HG02885 (cell line): ENCODE measurements at regions not wholly inside any gene's neighbourhood (a gene's known extent, or its start where the extent isn't known, plus 50 kb on each side); places are given as distances from the start of the nearest gene placed in this dataset.
A peak's percentile ranks its signal among the peaks of the same experiment; 100 is the strongest.

ENCODE experiments used
- ATAC-seq: cut with Tn5 transposase; IDR thresholded peaks from one replicate; pipeline ENCODE4 v1.9.1; 2021; ENCODE audit warnings: mild to moderate bottlenecking; ENCODE audit not compliant: unreplicated experiment, poor library complexity

DNA sequence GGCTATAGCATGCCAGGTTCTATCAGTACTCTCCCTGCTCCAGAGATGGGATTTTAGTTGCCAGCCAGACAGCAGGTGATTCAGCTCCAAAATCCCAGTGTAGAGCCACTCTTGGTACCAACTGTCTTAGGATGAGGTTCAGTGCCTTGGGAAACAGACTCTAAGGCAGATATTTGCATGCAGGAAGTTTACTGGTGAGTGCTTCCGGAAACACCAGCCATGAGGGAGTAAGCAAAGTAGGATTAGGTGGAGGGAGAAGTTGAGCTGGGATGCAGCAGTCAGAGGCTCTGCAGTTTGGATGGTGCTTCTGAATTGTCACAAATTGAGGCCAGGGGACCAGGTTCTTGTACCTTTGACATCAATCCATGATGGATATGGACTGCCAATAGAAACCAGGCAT lies 207.5 kb upstream of the JUN start:
- no peak for ATAC-seq

DNA sequence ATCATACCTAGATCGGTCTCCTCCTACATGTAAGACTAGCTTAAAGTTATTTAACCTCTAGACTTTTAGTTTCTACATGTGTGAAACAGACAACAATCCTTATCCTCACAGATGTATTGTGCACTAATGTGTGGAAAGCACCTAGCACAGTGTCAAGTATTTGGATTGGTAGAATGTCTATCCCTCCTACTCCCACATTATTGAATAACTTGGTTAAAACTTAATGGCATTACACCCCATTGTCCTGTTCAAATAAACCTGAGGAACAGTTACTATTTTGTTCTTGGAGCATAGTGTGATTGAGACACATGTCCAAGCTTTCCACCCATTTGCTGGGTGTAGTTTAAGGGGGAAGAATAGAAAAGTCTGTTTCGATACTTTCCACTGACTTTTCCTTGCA lies 208.8 kb upstream of the JUN start:
- ATAC-seq: no peak

DNA sequence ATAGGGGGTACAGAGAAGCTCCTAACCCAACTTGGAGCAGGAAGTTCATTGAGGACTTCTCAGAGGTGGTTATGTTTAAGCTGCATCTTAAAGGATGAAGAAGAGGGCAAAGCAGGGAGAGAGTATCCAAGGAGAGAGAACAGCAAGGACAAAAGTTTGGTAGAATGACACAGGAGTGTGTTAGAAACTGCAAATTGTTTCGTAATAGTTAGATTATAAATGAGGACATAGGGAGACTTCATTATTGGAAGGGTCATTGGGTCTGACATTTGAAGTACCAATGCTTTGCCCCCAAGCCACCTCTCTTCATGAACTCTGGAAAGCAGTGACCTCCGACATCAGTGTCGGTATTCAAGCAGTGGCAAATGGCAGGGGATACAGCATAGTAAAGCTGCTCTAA lies 209.6 kb upstream of the JUN start:
- ATAC-seq: no peak

DNA sequence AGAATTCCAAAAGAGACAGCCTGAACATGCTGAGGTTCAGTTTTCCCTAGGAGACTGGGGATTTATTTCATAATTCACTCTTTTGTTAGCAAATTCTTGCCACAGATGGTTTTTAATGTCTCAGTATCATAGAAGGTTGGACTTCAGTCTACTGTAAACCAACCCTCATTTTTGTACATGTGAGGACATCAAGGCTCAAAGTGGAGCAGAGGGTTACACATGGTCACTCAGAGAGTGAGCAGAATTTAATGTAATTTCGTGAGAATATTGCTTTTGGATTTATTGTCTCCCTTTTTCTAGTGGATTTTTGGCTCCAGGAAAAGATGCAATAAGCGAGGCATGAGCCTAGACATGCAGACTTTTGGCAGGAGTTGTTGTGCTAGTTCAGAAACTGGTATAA lies 210.8 kb upstream of the JUN start:
- no peak for ATAC-seq

DNA sequence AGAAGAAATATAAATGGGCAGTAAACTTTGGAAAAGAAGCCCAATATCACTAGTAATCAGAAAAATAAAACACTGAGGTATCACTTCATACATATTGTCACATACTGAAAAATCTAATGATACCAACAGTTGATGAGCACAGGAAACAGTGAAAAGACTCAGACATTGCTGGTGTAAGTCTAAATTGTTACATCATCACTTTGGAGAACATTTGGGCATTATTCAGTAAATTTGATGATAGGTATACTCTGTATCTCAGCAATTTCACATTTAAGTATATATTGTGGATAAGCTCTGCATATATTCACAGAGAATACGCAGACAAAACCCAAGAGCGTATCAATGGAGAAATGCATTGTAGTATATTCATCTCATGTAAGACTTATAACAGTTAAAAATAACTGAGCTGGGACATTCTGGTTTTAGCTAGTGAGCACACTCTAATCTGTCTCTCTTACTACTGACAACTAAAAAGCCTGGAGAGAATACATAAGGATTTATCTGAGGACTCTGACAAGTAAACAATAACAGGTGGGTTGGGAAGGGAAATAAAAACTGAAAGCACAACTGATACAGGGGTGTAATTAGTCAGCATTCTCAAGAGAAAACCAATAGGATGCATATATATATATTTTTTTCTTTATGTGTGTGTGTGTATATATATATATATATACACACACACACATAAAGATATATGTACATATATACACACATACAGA lies 212.7 kb upstream of the JUN start:
- peak; percentile 91 for ATAC-seq

DNA sequence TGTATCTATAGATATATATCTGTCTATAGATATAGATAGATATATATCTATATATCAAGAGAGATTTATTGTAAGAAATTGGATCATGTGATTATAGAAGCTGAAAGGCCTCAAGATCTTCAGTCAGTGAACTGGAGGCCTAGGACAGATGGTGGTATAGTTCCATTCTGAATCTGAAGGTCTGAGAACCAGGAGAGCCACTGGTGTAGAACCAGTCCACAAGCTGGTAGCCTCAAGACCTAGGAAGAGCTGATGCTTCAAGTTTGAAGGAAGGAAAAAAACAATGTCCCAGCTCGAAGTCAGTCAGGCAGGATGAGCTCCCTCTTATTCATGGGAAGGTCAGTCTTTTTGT lies 213.2 kb upstream of the JUN start:
- ATAC-seq: peak; percentile 67

DNA sequence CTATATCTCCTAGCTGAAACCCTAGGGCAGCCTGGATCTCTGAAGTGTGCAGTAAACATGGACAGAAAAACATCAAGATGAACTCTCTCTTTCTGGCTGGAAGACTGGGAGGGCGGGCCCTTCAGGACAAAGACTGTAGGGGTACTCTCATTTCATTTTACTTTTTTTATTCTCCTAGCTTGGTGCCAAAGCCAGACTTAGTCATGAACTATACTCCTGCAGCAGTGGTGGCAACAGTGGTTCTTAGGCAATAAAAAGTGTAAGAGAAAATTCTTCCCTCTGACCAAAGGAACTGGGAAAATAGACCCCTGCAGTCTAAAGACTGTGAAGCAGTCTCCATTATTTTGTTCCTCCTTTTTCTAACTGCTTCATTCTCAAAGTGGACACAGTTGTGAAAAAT lies 213.8 kb upstream of the JUN start:
- ATAC-seq: no peak

DNA sequence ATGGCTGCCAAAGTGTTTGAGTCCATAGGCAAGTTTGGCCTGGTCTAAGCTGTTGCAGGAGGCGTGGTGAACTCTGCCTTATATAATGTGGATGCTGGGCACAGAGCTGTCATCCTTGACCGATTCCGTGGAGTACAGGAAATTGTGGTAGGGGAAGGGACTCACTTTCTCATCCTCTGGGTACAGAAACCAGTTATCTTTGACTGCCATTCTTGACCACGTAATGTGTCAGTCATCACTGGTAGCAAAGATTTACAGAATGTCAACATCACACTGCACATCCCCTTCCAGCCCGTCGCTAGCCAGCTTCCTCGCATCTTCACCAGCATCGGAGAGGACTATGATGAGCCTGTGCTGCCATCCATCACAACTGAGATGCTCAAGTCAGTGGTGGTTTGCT lies 215.8 kb upstream of the JUN start:
- ATAC-seq: no peak

GRCh38 chr1:59004755-59005154 lies 220.9 kb upstream of the JUN start:
- ATAC-seq: no peak

GRCh38 chr1:59005491-59006288 lies 221.8 kb upstream of the JUN start:
- peak; percentile 60 for ATAC-seq

DNA sequence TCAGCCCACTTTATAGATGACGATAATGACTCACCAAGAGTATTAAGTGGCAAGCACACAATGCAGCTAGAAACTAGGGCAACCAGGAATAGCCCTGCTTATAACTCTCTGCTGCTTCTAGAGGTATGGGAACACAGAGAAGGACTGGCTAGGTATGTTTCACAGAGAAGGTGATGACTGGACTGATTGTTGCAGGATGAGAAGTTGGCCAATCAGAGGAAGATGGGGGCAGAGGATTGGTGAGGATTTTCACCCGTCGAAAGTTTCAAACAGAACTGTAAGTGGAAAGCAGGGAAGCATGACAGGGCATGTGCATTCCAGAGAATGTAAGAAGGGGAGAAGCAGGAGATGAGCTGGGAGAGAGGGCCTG lies 222.4 kb upstream of the JUN start:
- no peak for ATAC-seq

DNA sequence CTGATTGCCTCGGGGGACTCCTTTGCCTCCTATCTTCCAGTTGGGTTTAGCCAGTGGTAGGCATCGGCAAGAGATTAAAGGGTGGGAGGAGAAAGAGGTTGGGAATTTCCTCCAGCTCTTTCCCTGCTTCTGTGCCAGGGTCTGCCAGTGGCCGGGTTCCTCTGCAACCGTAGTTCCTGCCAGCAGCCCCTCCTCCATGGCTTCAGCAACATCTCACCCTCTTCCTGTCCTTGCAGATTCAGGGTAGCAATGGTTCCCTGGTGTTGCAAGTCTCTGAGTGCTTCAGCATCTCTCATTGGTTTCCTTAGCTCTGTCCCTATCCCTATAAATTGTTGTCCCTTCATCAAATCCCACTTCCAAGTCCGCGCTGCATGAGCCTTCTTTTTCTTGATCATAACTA lies 223.1 kb upstream of the JUN start:
- no peak for ATAC-seq

DNA sequence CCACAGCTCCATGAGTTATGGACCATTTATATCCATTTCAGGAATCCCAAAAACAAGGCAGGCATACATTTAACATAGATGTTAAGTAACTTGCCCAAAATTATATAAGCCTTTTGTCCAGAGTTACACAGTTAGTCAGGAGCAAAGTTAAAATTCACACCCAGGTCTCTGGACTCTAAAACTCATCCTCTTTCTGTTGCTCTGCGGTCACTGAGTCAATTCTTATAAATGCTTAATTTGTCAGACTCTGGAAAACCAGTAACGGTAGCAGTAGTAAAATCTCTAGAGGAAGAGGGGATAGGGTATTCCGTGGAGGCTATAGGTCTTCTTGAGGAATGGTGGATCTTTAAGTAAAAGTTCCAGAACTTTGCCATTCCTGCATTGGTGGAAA lies 223.6 kb upstream of the JUN start:
- ATAC-seq: peak; percentile 12

- ATAC-seq: peak; percentile 60
Measured at GRCh38 chr1:59007820-59008598, 224.2 kb upstream of the JUN start.

GRCh38 chr1:59008599-59009347 lies 224.9 kb upstream of the JUN start:
- no peak for ATAC-seq

- no peak for ATAC-seq
Measured at GRCh38 chr1:59011663-59012062, 227.8 kb upstream of the JUN start.

DNA sequence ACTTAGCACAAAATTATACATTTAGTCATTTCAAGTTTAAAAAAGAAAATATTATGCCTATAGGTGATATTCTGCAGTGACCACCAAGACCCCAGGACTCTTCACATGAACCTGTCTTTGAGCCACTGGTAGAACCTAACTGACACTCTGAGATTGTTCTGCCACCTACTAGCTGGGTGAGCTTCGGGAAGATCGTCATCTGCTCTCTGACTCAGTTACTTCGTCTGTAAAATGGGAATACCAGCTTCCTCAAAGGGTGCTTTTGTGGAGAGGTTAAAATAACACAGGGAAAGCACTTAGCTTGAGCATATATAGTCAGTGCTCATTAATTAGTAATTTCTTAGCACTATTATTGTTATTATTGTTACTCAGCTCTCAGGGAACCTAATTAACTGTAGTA lies 228.5 kb upstream of the JUN start:
- ATAC-seq: no peak

- ATAC-seq: peak; percentile 65
Measured at GRCh38 chr1:59013276-59013927, 229.6 kb upstream of the JUN start.

DNA sequence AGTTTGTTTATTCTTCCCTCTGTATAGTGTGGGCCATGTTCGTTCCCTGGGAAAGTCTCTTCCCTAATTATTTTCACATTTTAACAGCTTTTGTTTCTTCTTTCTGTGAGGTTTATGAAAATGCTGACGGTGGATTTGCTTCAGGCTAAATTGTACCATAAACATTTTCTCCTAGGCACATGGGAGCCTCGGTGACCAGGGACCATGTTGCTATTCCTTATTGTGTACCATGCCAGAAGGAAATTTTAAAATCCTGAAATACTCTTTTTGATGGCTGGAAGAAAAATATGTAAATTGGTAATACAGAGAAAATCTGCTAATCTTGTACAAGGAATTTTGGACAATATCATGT lies 230.1 kb upstream of the JUN start:
- ATAC-seq: no peak

DNA sequence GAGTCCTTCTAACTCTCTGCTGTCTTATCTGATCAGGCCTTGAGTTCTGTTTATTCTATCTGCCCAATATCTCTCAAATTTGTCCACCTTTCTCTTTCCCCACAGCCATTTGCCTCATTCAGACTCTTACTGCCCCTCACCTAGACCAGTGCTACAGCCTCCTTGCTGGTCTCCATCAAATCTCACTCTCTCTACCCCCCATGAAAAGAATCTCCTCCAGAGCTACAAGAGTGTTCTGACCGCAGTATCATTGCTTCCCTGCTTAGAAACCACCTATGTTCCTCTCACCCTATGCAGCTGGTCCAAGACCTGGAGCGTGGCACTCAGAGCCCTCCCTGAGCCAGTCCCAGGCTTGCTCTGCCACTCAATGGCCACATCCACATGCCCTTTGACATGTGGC lies 231.0 kb upstream of the JUN start:
- no peak for ATAC-seq
